KMS-11 (cell line): ENCODE measurements at regions not wholly inside any gene's neighbourhood (a gene's known extent, or its start where the extent isn't known, plus 50 kb on each side); places are given as distances from the start of the nearest gene placed in this dataset.

Experiments
- H2AFZ ChIP-seq: fragments of 200-600 bp; sonication (generic); 2 replicates; pipeline ENCODE4 v1.6.1; 2016; ENCODE audit warnings: antibody characterized with exemption, mixed run types, low read depth
- H3K27ac ChIP-seq: fragments of 200-600 bp; sonication (generic); 2 replicates; pipeline ENCODE4 v1.6.1; 2016; ENCODE audit warnings: mild to moderate bottlenecking, mixed run types
- H3K27me3 ChIP-seq: fragments of 200-600 bp; sonication (generic); 2 replicates; pipeline ENCODE4 v1.6.1; 2017; ENCODE audit warnings: mild to moderate bottlenecking, low read depth, mixed run types, moderate library complexity; ENCODE audit not compliant: insufficient read depth
- H3K36me3 ChIP-seq: fragments of 200-600 bp; sonication (generic); 2 replicates; pipeline ENCODE4 v1.6.1; 2017; ENCODE audit warnings: mild to moderate bottlenecking, mixed run types; ENCODE audit not compliant: insufficient read depth
- H3K4me1 ChIP-seq: fragments of 200-600 bp; sonication (generic); 2 replicates; pipeline ENCODE4 v1.6.1; 2016; ENCODE audit warnings: mild to moderate bottlenecking, low read depth, mixed run types; ENCODE audit not compliant: poor library complexity, severe bottlenecking
- H3K4me2 ChIP-seq: fragments of 200-600 bp; sonication (generic); 2 replicates; pipeline ENCODE4 v1.7.0; 2016; ENCODE audit warnings: mild to moderate bottlenecking, mixed run types
- H3K4me3 ChIP-seq: fragments of 200-600 bp; sonication (generic); IDR thresholded peaks from 2 replicates; pipeline ENCODE4 v1.6.1; 2017; ENCODE audit warnings: low read depth, low read length, mixed read lengths; ENCODE audit not compliant: insufficient read depth
- H3K79me2 ChIP-seq: fragments of 200-600 bp; sonication (generic); 2 replicates; pipeline ENCODE4 v1.6.1; 2016; ENCODE audit warnings: low read depth, mixed run types; ENCODE audit not compliant: insufficient read depth
- H3K9ac ChIP-seq: fragments of 200-600 bp; sonication (generic); 2 replicates; pipeline ENCODE4 v1.6.1; 2016; ENCODE audit warnings: mild to moderate bottlenecking, mixed run types
- H4K20me1 ChIP-seq: fragments of 200-600 bp; sonication (generic); 2 replicates; pipeline ENCODE4 v1.6.1; 2016; ENCODE audit warnings: mild to moderate bottlenecking, mixed run types; ENCODE audit not compliant: insufficient read depth
- TF ChIP-seq, protein P1 (sequence below): fragments of 200-600 bp; sonication (generic); conservative IDR thresholded peaks from 2 replicates; pipeline ENCODE4 v1.6.1; 2017; ENCODE audit warnings: low read depth, mild to moderate bottlenecking, antibody characterized with exemption, low read length, moderate library complexity, mixed read lengths

GRCh38 chr3:174436367-174436766 is 422.8 kb upstream of the NAALADL2 start:
- Histone ChIP-seq H4K20me1 (no peaks in the 10 kb centered on the region), H3K4me3 (no peak overlapping the region), H3K9ac (no peak overlapping the region), H3K4me2 (peak overlapping the region; percentile 43), H3K36me3 (no peaks in the 10 kb centered on the region), H3K27ac (no peak overlapping the region), H3K79me2 (no peaks in the 10 kb centered on the region), H3K4me1 (peaks cover 14% of the 10 kb centered on the region), H3K27me3 (no peaks in the 10 kb centered on the region), H2AFZ (peak overlapping the region; percentile 19; the same call in 1 of the 2 replicates)
- TF ChIP-seq, protein P1, sequence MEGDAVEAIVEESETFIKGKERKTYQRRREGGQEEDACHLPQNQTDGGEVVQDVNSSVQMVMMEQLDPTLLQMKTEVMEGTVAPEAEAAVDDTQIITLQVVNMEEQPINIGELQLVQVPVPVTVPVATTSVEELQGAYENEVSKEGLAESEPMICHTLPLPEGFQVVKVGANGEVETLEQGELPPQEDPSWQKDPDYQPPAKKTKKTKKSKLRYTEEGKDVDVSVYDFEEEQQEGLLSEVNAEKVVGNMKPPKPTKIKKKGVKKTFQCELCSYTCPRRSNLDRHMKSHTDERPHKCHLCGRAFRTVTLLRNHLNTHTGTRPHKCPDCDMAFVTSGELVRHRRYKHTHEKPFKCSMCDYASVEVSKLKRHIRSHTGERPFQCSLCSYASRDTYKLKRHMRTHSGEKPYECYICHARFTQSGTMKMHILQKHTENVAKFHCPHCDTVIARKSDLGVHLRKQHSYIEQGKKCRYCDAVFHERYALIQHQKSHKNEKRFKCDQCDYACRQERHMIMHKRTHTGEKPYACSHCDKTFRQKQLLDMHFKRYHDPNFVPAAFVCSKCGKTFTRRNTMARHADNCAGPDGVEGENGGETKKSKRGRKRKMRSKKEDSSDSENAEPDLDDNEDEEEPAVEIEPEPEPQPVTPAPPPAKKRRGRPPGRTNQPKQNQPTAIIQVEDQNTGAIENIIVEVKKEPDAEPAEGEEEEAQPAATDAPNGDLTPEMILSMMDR: no peak

DNA sequence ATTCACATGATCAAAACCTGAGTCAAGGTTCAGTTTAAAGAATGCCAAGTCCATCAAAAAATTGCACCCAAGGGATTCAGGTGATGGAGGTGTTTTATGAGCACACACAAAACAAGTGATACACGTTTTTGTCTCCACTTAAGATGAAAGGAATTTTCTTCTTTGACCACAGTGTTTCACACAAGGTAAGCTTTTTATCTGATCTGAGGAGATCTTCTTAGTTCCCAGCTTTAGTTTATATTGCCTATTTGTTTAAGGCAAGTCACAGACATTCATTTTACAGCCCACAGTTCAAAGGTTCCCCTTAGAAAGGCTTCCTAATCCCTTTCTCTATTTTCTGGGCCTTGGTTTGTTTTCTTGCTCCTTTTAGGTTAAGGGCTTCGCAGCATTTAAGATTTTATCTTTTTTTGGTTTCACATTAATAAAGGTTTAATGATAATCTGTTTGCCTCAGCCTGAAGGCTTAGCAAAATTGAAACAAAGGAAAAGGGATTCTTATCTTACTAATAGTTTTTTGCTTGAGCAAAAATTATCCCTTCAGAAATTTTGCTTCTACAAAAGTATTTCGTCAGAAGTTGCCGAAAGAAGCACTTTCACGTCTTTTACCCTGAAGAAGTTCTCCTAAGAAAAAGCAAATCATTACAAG is 420.5 kb upstream of the NAALADL2 start:
- H3K36me3 ChIP-seq: no peaks in the 10 kb centered on the region
- no peaks in the 10 kb centered on the region for H3K79me2 ChIP-seq
- no peak overlapping the region for H2AFZ ChIP-seq
- no peak overlapping the region for H3K4me2 ChIP-seq
- no peaks in the 10 kb centered on the region for H3K27me3 ChIP-seq
- no peak overlapping the region for H3K4me3 ChIP-seq
- H3K9ac ChIP-seq: no peak overlapping the region
- H3K4me1 ChIP-seq: peaks cover 24% of the 10 kb centered on the region
- TF ChIP-seq, protein P1: no peak
- no peak overlapping the region for H3K27ac ChIP-seq
- no peaks in the 10 kb centered on the region for H4K20me1 ChIP-seq

DNA sequence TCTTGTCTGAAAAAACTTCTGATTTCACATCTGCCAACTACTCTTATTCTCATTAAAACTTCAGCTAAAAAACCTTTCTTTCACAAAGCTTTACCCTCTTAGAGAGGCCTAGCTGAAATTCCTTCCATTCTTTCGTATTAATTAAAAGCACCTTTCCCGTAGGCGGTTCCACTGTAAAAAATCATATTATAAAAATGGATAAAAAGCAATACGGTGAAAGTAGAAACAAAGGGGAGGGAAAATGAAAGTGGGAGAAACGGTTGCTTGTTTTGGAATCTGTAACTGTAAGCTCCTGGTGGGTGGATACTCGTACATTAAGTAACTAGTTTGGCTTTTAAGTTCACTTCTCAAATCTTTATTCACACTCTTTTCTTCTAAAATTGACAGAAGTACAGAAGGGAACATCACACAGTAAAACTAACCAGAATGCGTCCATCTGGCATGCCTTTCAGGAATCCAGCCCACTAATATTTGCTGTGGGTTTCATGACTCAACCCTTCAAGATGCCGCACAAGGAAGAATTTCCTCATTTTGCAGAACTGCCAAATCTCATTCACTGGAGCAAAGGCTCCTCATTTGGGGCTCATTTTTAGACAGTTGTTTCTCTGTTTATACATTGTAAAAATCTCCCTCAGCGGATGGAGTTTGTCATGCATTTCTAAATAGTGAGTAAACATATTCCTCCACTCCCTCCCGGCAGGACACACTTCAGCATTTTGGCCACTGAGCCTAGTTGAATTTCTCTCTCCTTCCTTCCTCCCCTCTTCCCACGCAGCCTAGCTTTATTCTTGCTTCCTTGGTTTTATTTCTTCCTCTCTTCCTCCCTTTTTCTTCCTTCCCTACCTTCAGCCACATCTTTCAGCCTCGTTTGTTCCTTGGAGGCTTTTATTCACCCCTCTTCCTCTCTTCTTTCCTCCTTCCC is 419.5 kb upstream of the NAALADL2 start:
- H2AFZ ChIP-seq: peak overlapping the region; percentile 86
- H4K20me1 ChIP-seq: no peaks in the 10 kb centered on the region
- H3K27me3 ChIP-seq: no peaks in the 10 kb centered on the region
- H3K4me2 ChIP-seq: peak overlapping the region; percentile 100
- TF ChIP-seq, protein P1: no peak
- H3K36me3 ChIP-seq: no peaks in the 10 kb centered on the region
- peaks cover 24% of the 10 kb centered on the region for H3K4me1 ChIP-seq
- peak overlapping the region; percentile 86; the same call in 1 of the 2 replicates for H3K27ac ChIP-seq
- peak overlapping the region; percentile 83; the same call in 1 of the 2 replicates for H3K9ac ChIP-seq
- H3K4me3 ChIP-seq: no peak overlapping the region
- H3K79me2 ChIP-seq: no peaks in the 10 kb centered on the region

GRCh38 chr3:174440253-174440701 is 418.9 kb upstream of the NAALADL2 start:
- Histone ChIP-seq H3K4me2 (peak overlapping the region; percentile 100), H4K20me1 (no peaks in the 10 kb centered on the region), H3K27me3 (no peaks in the 10 kb centered on the region), H3K4me1 (peaks cover 24% of the 10 kb centered on the region), H3K36me3 (no peaks in the 10 kb centered on the region), H2AFZ (peak overlapping the region; percentile 86), H3K4me3 (no peak overlapping the region), H3K27ac (peak overlapping the region; percentile 86), H3K9ac (peak overlapping the region; percentile 83; the same call in 1 of the 2 replicates), H3K79me2 (no peaks in the 10 kb centered on the region)
- TF ChIP-seq, protein P1: no peak
